ENCODE measurements at regions not wholly inside any gene's neighbourhood (a gene's known extent, or its start where the extent isn't known, plus 50 kb on each side); places are given as distances from the start of the nearest gene placed in this dataset.
A peak's percentile ranks its signal among the peaks of the same experiment; 100 is the strongest.

GRCh38 chr12:73465106-73465505 is 1072.5 kb upstream of the ATXN7L3B start:
- no peak for TF ChIP-seq CTCF (IDR thresholded peaks at IDR 0.05; ENCODE audit: low read length)
- TF ChIP-seq EZH2phosphoT487 (IDR thresholded peaks at IDR 0.05; ENCODE audit: low read length): no peak
- no peak for TF ChIP-seq EZH2 (optimal IDR thresholded peaks at IDR 0.05; ENCODE audit: low read depth, low read length)
- Histone ChIP-seq H3K9me3 (replicated peaks; ENCODE audit: insufficient read depth, low read length) (no peaks in the 10 kb centered on the region), H3K36me3 (replicated peaks; ENCODE audit: insufficient read depth, low read length) (no peaks in the 10 kb centered on the region), H3K79me2 (ENCODE audit: low read length) (no peaks in the 10 kb centered on the region), H3K27me3 (replicated peaks; ENCODE audit: insufficient read depth, low read length) (no peaks in the 10 kb centered on the region), H2AFZ (ENCODE audit: low read length) (no peak overlapping the region), H3K9ac (ENCODE audit: low read length) (no peak overlapping the region), H3K27ac (ENCODE audit: low read length) (no peak overlapping the region), H3F3A (ENCODE audit: insufficient read depth, low read length) (no peaks in the 10 kb centered on the region), H4K20me1 (ENCODE audit: insufficient read depth, low read length) (no peaks in the 10 kb centered on the region), H3K4me2 (ENCODE audit: low read depth, low read length) (no peak overlapping the region), H3K9me2 (replicated peaks; ENCODE audit: insufficient read depth, low read length) (no peaks in the 10 kb centered on the region), H3K4me3 (ENCODE audit: low read length) (no peak overlapping the region), H3K4me1 (ENCODE audit: low read length) (no peaks in the 10 kb centered on the region)
- no peak for DNase-seq

- Histone ChIP-seq H3K4me2 (ENCODE audit: low read depth, low read length) (no peak overlapping the region), H3F3A (ENCODE audit: insufficient read depth, low read length) (no peaks in the 10 kb centered on the region; the same call in 1 of the 2 replicates), H4K20me1 (ENCODE audit: insufficient read depth, low read length) (no peaks in the 10 kb centered on the region), H2AFZ (ENCODE audit: low read length) (no peak overlapping the region), H3K79me2 (ENCODE audit: low read length) (no peaks in the 10 kb centered on the region), H3K9me3 (replicated peaks; ENCODE audit: insufficient read depth, low read length) (no peaks in the 10 kb centered on the region), H3K9ac (ENCODE audit: low read length) (no peak overlapping the region), H3K9me2 (replicated peaks; ENCODE audit: insufficient read depth, low read length) (no peaks in the 10 kb centered on the region), H3K4me1 (ENCODE audit: low read length) (0 out of 2 replicates have a peak, but pooled peaks cover 5% of the 10 kb centered on the region), H3K36me3 (replicated peaks; ENCODE audit: insufficient read depth, low read length) (no peaks in the 10 kb centered on the region), H3K27me3 (replicated peaks; ENCODE audit: insufficient read depth, low read length) (no peaks in the 10 kb centered on the region), H3K4me3 (ENCODE audit: low read length) (no peak overlapping the region), H3K27ac (ENCODE audit: low read length) (peak overlapping the region; percentile 24; the same call in 1 of the 2 replicates)
- peak; percentile 62 for DNase-seq
- TF ChIP-seq EZH2 (optimal IDR thresholded peaks at IDR 0.05; ENCODE audit: low read depth, low read length): no peak
- no peak for TF ChIP-seq EZH2phosphoT487 (IDR thresholded peaks at IDR 0.05; ENCODE audit: low read length)
These were observed 1051.4 kb upstream of the ATXN7L3B start for GRCh38 chr12:73486256-73486655.

- Histone ChIP-seq H2AFZ (ENCODE audit: low read length) (no peak overlapping the region), H3K36me3 (replicated peaks; ENCODE audit: insufficient read depth, low read length) (no peaks in the 10 kb centered on the region), H3K27me3 (replicated peaks; ENCODE audit: insufficient read depth, low read length) (no peaks in the 10 kb centered on the region), H3K4me1 (ENCODE audit: low read length) (no peaks in the 10 kb centered on the region), H3K9me3 (replicated peaks; ENCODE audit: insufficient read depth, low read length) (no peaks in the 10 kb centered on the region), H3K9me2 (replicated peaks; ENCODE audit: insufficient read depth, low read length) (no peaks in the 10 kb centered on the region), H4K20me1 (ENCODE audit: insufficient read depth, low read length) (no peaks in the 10 kb centered on the region), H3K27ac (ENCODE audit: low read length) (no peak overlapping the region), H3F3A (ENCODE audit: insufficient read depth, low read length) (no peaks in the 10 kb centered on the region), H3K9ac (ENCODE audit: low read length) (no peak overlapping the region), H3K4me2 (ENCODE audit: low read depth, low read length) (no peak overlapping the region), H3K79me2 (ENCODE audit: low read length) (no peaks in the 10 kb centered on the region), H3K4me3 (ENCODE audit: low read length) (no peak overlapping the region)
- TF ChIP-seq CTCF (IDR thresholded peaks at IDR 0.05; ENCODE audit: low read length) (no peak), EZH2phosphoT487 (IDR thresholded peaks at IDR 0.05; ENCODE audit: low read length) (no peak), EZH2 (optimal IDR thresholded peaks at IDR 0.05; ENCODE audit: low read depth, low read length) (no peak)
- no peak for DNase-seq
These were observed 1031.0 kb upstream of the ATXN7L3B start for GRCh38 chr12:73506611-73507010.

GRCh38 chr12:73514672-73515071 is 1023.0 kb upstream of the ATXN7L3B start:
- H3K9me2 ChIP-seq (replicated peaks; ENCODE audit: insufficient read depth, low read length): no peaks in the 10 kb centered on the region
- no peak for DNase-seq
- no peaks in the 10 kb centered on the region for H3F3A ChIP-seq (ENCODE audit: insufficient read depth, low read length)

More at GRCh38 chr12:73514672-73515071, 1023.0 kb upstream of the ATXN7L3B start:
- Histone ChIP-seq H2AFZ (ENCODE audit: low read length) (no peak overlapping the region), H3K4me2 (ENCODE audit: low read depth, low read length) (no peak overlapping the region), H3K27me3 (replicated peaks; ENCODE audit: insufficient read depth, low read length) (no peaks in the 10 kb centered on the region), H3K9ac (ENCODE audit: low read length) (no peak overlapping the region), H3K36me3 (replicated peaks; ENCODE audit: insufficient read depth, low read length) (no peaks in the 10 kb centered on the region), H3K79me2 (ENCODE audit: low read length) (no peaks in the 10 kb centered on the region), H3K4me1 (ENCODE audit: low read length) (no peaks in the 10 kb centered on the region), H3K27ac (ENCODE audit: low read length) (no peak overlapping the region), H4K20me1 (ENCODE audit: insufficient read depth, low read length) (no peaks in the 10 kb centered on the region), H3K9me3 (replicated peaks; ENCODE audit: insufficient read depth, low read length) (no peaks in the 10 kb centered on the region), H3K4me3 (ENCODE audit: low read length) (no peak overlapping the region)
- TF ChIP-seq EZH2 (optimal IDR thresholded peaks at IDR 0.05; ENCODE audit: low read depth, low read length) (no peak), EZH2phosphoT487 (IDR thresholded peaks at IDR 0.05; ENCODE audit: low read length) (no peak), CTCF (IDR thresholded peaks at IDR 0.05; ENCODE audit: low read length) (peak; percentile 19)

Data from MM.1S (cell line).